H9 (cell line): ENCODE measurements at regions not wholly inside any gene's neighbourhood (a gene's known extent, or its start where the extent isn't known, plus 50 kb on each side); places are given as distances from the start of the nearest gene placed in this dataset.
A peak's percentile ranks its signal among the peaks of the same experiment; 100 is the strongest.

ENCODE experiments used
- DNase-seq: peaks from one replicate; pipeline ENCODE4 v3.0.0-alpha.2; 2017
- H2AFZ ChIP-seq: one replicate; pipeline ENCODE4 v1.6.1; 2013; ENCODE audit warnings: mild to moderate bottlenecking, low read length, control low read depth, moderate library complexity
- H2AK5ac ChIP-seq: 2 replicates; pipeline ENCODE4 v1.6.1; 2013; ENCODE audit warnings: low read length, control low read depth, mixed read lengths; ENCODE audit not compliant: insufficient read length
- H2BK120ac ChIP-seq: one replicate; pipeline ENCODE4 v1.6.1; 2013; ENCODE audit warnings: low read depth, mild to moderate bottlenecking, low read length, control low read depth, inconsistent platforms; ENCODE audit not compliant: poor library complexity, severe bottlenecking
- H2BK12ac ChIP-seq: 2 replicates; pipeline ENCODE4 v1.6.1; 2013; ENCODE audit warnings: low read length, control low read depth, mixed read lengths, low read depth; ENCODE audit not compliant: insufficient read length
- H2BK15ac ChIP-seq: 2 replicates; pipeline ENCODE4 v1.6.1; 2013; ENCODE audit warnings: low read depth, low read length, control low read depth
- H2BK20ac ChIP-seq: one replicate; pipeline ENCODE4 v1.6.1; 2013; ENCODE audit warnings: low read depth, mild to moderate bottlenecking, low read length, control low read depth, inconsistent platforms; ENCODE audit not compliant: poor library complexity, severe bottlenecking
- H2BK5ac ChIP-seq: 2 replicates; pipeline ENCODE4 v1.6.1; 2013; ENCODE audit warnings: low read length, control low read depth, mixed read lengths; ENCODE audit not compliant: insufficient read length
- H3K14ac ChIP-seq: 2 replicates; pipeline ENCODE4 v1.6.1; 2013; ENCODE audit warnings: low read length, control low read depth; ENCODE audit not compliant: insufficient read depth
- H3K18ac ChIP-seq: 2 replicates; pipeline ENCODE4 v1.6.1; 2013; ENCODE audit warnings: low read depth, mild to moderate bottlenecking, mixed read lengths, low read length, control low read depth; ENCODE audit not compliant: insufficient read length
- H3K23ac ChIP-seq: 2 replicates; pipeline ENCODE4 v1.6.1; 2013; ENCODE audit warnings: low read length, control low read depth, mixed read lengths, low read depth; ENCODE audit not compliant: insufficient read length
- H3K23me2 ChIP-seq: 2 replicates; pipeline ENCODE4 v1.6.1; 2013; ENCODE audit warnings: low read depth, mild to moderate bottlenecking, mixed read lengths, low read length, control low read depth; ENCODE audit not compliant: insufficient read length, poor library complexity, severe bottlenecking
- H3K27ac ChIP-seq: 2 replicates; pipeline ENCODE4 v1.5.1; 2013; ENCODE audit warnings: low read length, control low read depth, mixed read lengths, low read depth; ENCODE audit not compliant: insufficient read length
- H3K27me3 ChIP-seq: 2 replicates; pipeline ENCODE4 v1.6.1; 2013; ENCODE audit warnings: low read length, control low read depth, inconsistent platforms; ENCODE audit not compliant: insufficient read depth
- H3K4ac ChIP-seq: 2 replicates; pipeline ENCODE4 v1.6.1; 2013; ENCODE audit warnings: low read depth, mild to moderate bottlenecking, control low read depth, inconsistent platforms, low read length, moderate library complexity
- H3K4me1 ChIP-seq: 2 replicates; pipeline ENCODE4 v1.6.1; 2013; ENCODE audit warnings: low read length, control low read depth, inconsistent platforms; ENCODE audit not compliant: insufficient read depth
- H3K4me2 ChIP-seq: 2 replicates; pipeline ENCODE4 v1.6.1; 2013; ENCODE audit warnings: low read length, control low read depth, mixed read lengths; ENCODE audit not compliant: insufficient read length, insufficient read depth
- H3K56ac ChIP-seq: 2 replicates; pipeline ENCODE4 v1.6.1; 2013; ENCODE audit warnings: low read depth, mild to moderate bottlenecking, mixed read lengths, low read length, control low read depth; ENCODE audit not compliant: insufficient read length
- H3K79me1 ChIP-seq: 2 replicates; pipeline ENCODE4 v1.6.1; 2013; ENCODE audit warnings: low read depth, mild to moderate bottlenecking, moderate library complexity, low read length, control low read depth, inconsistent platforms; ENCODE audit not compliant: insufficient read depth, poor library complexity, severe bottlenecking
- H3K79me2 ChIP-seq: 2 replicates; pipeline ENCODE4 v1.6.1; 2013; ENCODE audit warnings: low read length, control low read depth, inconsistent platforms; ENCODE audit not compliant: insufficient read depth
- H3K9ac ChIP-seq: 2 replicates; pipeline ENCODE4 v1.6.1; 2013; ENCODE audit warnings: low read length, control low read depth, mixed read lengths; ENCODE audit not compliant: insufficient read length; ENCODE audit errors: extremely low read depth
- H3K9me3 ChIP-seq: one replicate; pipeline ENCODE4 v1.6.1; 2013; ENCODE audit warnings: low read depth, low read length, inconsistent platforms; ENCODE audit not compliant: control insufficient read depth
- H3T11ph ChIP-seq: one replicate; pipeline ENCODE4 v1.6.1; 2013; ENCODE audit warnings: mild to moderate bottlenecking, low read length, control low read depth, inconsistent platforms
- H4K20me1 ChIP-seq: one replicate; pipeline ENCODE4 v1.6.1; 2013; ENCODE audit not compliant: control insufficient read depth, insufficient read length, insufficient read depth
- H4K5ac ChIP-seq: 2 replicates; pipeline ENCODE4 v1.6.1; 2013; ENCODE audit warnings: low read depth, mild to moderate bottlenecking, mixed read lengths, low read length, control low read depth; ENCODE audit not compliant: insufficient read length
- H4K8ac ChIP-seq: replicated peaks from 2 replicates; pipeline ENCODE4 v1.6.1; 2013; ENCODE audit warnings: low read length, control low read depth, mixed read lengths, low read depth; ENCODE audit not compliant: insufficient read length
- H4K91ac ChIP-seq: 2 replicates; pipeline ENCODE4 v1.6.1; 2013; ENCODE audit warnings: low read depth, mild to moderate bottlenecking, moderate library complexity, mixed read lengths, low read length, control low read depth; ENCODE audit not compliant: insufficient read length
- H3K27ac Mint-ChIP-seq, 3 experiments: 2 replicates in 2 of 3; 3 replicates in 1 of 3; pipeline ENCODE4 v1.8.0; 2020 to 2021; ENCODE audit warnings: mixed read lengths in 3 of 3, mild to moderate bottlenecking in 1 of 3, moderate library complexity in 1 of 3
- H3K27me3 Mint-ChIP-seq: 2 replicates; pipeline ENCODE4 v1.8.0; 2021; ENCODE audit warnings: low read depth, mild to moderate bottlenecking, moderate library complexity, mixed read lengths
- H3K36me3 Mint-ChIP-seq, 3 experiments: 2 replicates in 2 of 3; 3 replicates in 1 of 3; pipeline ENCODE4 v1.8.0; 2020 to 2021; ENCODE audit warnings: low read depth in 3 of 3, mixed read lengths in 3 of 3; ENCODE audit not compliant: insufficient read depth in 1 of 3
- H3K4me1 Mint-ChIP-seq, 2 experiments: 2 replicates each; pipeline ENCODE4 v1.8.0; 2020; ENCODE audit warnings: mixed read lengths in 2 of 2
- H3K4me3 Mint-ChIP-seq, 2 experiments: 2 replicates in 1 of 2; 3 replicates in 1 of 2; pipeline ENCODE4 v1.8.0; 2020 to 2021; ENCODE audit warnings: mild to moderate bottlenecking in 2 of 2, mixed read lengths in 2 of 2, moderate library complexity in 1 of 2
- H3K9me3 Mint-ChIP-seq, 2 experiments: 2 replicates in 1 of 2; 3 replicates in 1 of 2; pipeline ENCODE4 v1.8.0; 2020; ENCODE audit warnings: mild to moderate bottlenecking in 2 of 2, mixed read lengths in 2 of 2, moderate library complexity in 1 of 2
- CTCF ChIP-seq: fragments of 200-600 bp; sonication (generic); conservative IDR thresholded peaks from 3 replicates; pipeline ENCODE4 v1.8.0; 2021; ENCODE audit warnings: antibody characterized with exemption, mild to moderate bottlenecking
- WGBS: extraction: QIAGEN DNeasy Blood & Tissue Kit; methylation state at CpG from one replicate; pipeline ENCODE4 v1.1.7; 2013; ENCODE audit warnings: missing lambda C conversion rate, low lambda C conversion rate, mixed read lengths; ENCODE audit not compliant: insufficient read length; ENCODE audit errors: extremely low coverage; 5-methylcytosine and 5-hydroxymethylcytosine counted together

- no peaks in the 10 kb centered on the region for H3K79me2 ChIP-seq
- H3K18ac ChIP-seq, result no peak overlapping the region
- H3T11ph ChIP-seq, result no peak overlapping the region
- peaks cover 11 to 23% (median 14%) of the 10 kb centered on the region in 3 experiments for H3K36me3 Mint-ChIP-seq
- WGBS, result no CpG with 5 or more reads among the region's 8 CpGs
- H3K4ac ChIP-seq, result no peak overlapping the region
- no peaks in the 10 kb centered on the region for H3K23me2 ChIP-seq
- H3K4me1 ChIP-seq, result no peaks in the 10 kb centered on the region; the same call in 1 of the 2 replicates
- H2BK12ac ChIP-seq, result no peak overlapping the region
- H3K9me3 ChIP-seq, result peaks cover 9% of the 10 kb centered on the region
- no peaks in the 10 kb centered on the region for H3K27me3 ChIP-seq
- no peak overlapping the region for H2BK20ac ChIP-seq
- no peak overlapping the region for H2BK15ac ChIP-seq
- peak overlapping the region; percentile 5 for H4K5ac ChIP-seq
- no peaks in the 10 kb centered on the region for H3K79me1 ChIP-seq
- peak overlapping the region; percentile 55 for H3K27ac ChIP-seq
- no peak overlapping the region for H4K91ac ChIP-seq
- peak overlapping the region in 1 of 3 experiments; percentile 52; a peak in 1 of 7 replicates for H3K27ac Mint-ChIP-seq
- no peaks in the 10 kb centered on the region; the same call in 1 of the 2 replicates for H3K27me3 Mint-ChIP-seq
- no peak overlapping the region for H3K23ac ChIP-seq
- no peak overlapping the region for H2AFZ ChIP-seq
- no peak overlapping the region for H3K9ac ChIP-seq
- peak; percentile 82 for DNase-seq
- H4K8ac ChIP-seq, result no peak overlapping the region
- no peak overlapping the region for H2AK5ac ChIP-seq
- H2BK120ac ChIP-seq, result no peak overlapping the region
- H3K4me2 ChIP-seq, result no peak overlapping the region
- no peak overlapping the region; a peak in 1 of 5 replicates for H3K4me3 Mint-ChIP-seq
- H3K4me1 Mint-ChIP-seq, result peaks cover 3 to 14% of the 10 kb centered on the region in 2 experiments
- H3K56ac ChIP-seq, result no peak overlapping the region
- no peak overlapping the region for H3K14ac ChIP-seq
- no peak for TF ChIP-seq CTCF
- H2BK5ac ChIP-seq, result no peak overlapping the region
- H3K9me3 Mint-ChIP-seq, result peaks cover 22 to 31% of the 10 kb centered on the region in 2 experiments
- H4K20me1 ChIP-seq, result no peaks in the 10 kb centered on the region
Measured at GRCh38 chr1:232748910-232749368, 56.3 kb upstream of the MAP10 start.
